Omental fat pad (tissue), 3 donors: ENCODE measurements at regions not wholly inside any gene's neighbourhood (a gene's known extent, or its start where the extent isn't known, plus 50 kb on each side); places are given as distances from the start of the nearest gene placed in this dataset.
"Not testable (repeated sequence)": the region's sequence is repeated elsewhere in the genome, so short reads cannot be mapped to it uniquely, and the experiment has no call there.

ENCODE experiments used
- ATAC-seq: fragments of 150-250 bp; one replicate; pipeline ENCODE4 v1.9.1; 2016; ENCODE audit warnings: mild to moderate bottlenecking, moderate library complexity; ENCODE audit not compliant: low FRiP score
- DNase-seq: peaks from one replicate; pipeline ENCODE4 v3.0.0-alpha.2; 2019; ENCODE audit warnings: low spot score
- TF ChIP-seq, protein P1 (sequence below), 3 donors: fragments of 450-650 bp; IDR thresholded peaks; one replicate each; pipeline ENCODE4 v1.5.1; 2016 to 2017; ENCODE audit warnings: antibody characterized with exemption in 3 of 3, mild to moderate bottlenecking in 3 of 3, moderate library complexity in 2 of 3

DNA sequence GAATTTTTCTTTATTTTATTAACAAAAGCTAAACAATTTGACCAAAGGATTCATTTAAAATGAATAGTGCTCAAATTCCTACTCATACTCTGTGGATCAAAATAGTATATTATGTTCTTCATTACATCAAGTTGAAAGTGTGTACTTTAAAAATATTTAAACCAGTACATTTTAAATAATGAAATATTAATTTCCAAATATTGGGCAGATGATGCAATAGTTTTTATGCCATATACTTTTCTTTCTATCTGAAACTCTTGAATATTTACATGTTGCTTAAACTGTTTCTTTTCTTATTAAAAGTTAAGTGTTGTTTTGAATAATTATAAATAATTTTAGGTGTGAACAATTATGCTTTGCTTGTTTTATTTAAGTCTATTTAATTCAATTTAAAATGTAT is 144.7 kb upstream of the TMPRSS15 start:
- TF ChIP-seq, protein P1, sequence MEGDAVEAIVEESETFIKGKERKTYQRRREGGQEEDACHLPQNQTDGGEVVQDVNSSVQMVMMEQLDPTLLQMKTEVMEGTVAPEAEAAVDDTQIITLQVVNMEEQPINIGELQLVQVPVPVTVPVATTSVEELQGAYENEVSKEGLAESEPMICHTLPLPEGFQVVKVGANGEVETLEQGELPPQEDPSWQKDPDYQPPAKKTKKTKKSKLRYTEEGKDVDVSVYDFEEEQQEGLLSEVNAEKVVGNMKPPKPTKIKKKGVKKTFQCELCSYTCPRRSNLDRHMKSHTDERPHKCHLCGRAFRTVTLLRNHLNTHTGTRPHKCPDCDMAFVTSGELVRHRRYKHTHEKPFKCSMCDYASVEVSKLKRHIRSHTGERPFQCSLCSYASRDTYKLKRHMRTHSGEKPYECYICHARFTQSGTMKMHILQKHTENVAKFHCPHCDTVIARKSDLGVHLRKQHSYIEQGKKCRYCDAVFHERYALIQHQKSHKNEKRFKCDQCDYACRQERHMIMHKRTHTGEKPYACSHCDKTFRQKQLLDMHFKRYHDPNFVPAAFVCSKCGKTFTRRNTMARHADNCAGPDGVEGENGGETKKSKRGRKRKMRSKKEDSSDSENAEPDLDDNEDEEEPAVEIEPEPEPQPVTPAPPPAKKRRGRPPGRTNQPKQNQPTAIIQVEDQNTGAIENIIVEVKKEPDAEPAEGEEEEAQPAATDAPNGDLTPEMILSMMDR (IDR thresholded peaks at IDR 0.05) = no peak
- no peak for ATAC-seq
- DNase-seq = no peak

- TF ChIP-seq, protein P1 (IDR thresholded peaks at IDR 0.05) = no peak
- no peak for ATAC-seq
- no peak for DNase-seq
Observed at GRCh38 chr21:18549214-18549905, 145.8 kb upstream of the TMPRSS15 start.

DNA sequence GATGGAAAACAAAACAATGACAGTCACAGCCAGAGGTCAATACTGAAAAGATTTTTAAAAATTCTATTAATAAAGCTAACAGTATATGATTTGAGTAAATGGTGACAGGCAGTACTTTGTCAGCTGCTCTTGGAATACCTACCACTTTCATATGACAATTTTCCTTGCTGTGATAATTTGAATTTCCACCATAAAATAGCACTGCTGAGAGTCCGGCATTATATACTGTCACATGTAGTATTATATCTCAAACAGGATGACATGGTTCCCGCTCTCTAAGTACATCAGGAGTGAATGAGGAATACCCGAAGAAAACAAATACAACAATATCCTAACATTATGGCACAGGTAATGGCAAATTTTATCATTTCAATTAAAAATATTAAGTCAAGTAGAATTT is 146.8 kb upstream of the TMPRSS15 start:
- ATAC-seq (no peak), DNase-seq (no peak)
- TF ChIP-seq, protein P1 (IDR thresholded peaks at IDR 0.05) = no peak

GRCh38 chr21:18553786-18554185 is 150.2 kb upstream of the TMPRSS15 start:
- TF ChIP-seq, protein P1 (IDR thresholded peaks at IDR 0.05) = no peak
- ATAC-seq (no peak), DNase-seq (no peak)

GRCh38 chr21:18567770-18568169 is 164.2 kb upstream of the TMPRSS15 start:
- DNase-seq, ATAC-seq: not testable (repeated sequence)

GRCh38 chr21:18588001-18588662 is 184.5 kb upstream of the TMPRSS15 start:
- TF ChIP-seq, protein P1 (IDR thresholded peaks at IDR 0.05) = no peak
- DNase-seq (no peak), ATAC-seq (no peak)

DNA sequence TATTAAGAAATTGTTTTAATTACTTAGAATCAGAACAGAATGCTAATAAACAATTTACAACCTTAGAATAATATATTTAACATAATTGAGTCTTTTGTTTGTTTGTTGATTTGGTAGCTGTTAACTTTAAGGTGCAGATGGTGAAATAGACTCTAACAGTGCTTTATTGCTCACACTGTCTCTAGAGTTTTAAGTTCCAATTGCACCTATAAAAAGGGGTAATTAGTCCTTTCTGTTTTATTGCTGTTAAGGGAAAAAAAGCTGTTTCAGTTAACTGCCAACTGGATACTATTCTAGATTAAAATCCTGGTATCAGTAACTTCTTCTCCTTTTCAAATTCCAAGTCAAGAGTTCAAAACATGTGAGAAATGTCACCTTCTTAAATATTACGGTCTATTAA is 197.6 kb upstream of the TMPRSS15 start:
- ATAC-seq = no peak
- TF ChIP-seq, protein P1 (IDR thresholded peaks at IDR 0.05) = no peak

More for the DNA sequence above, 197.6 kb upstream of the TMPRSS15 start:
- DNase-seq = no peak
